ENCODE measurements at regions not wholly inside any gene's neighbourhood (a gene's known extent, or its start where the extent isn't known, plus 50 kb on each side); places are given as distances from the start of the nearest gene placed in this dataset.

DNA sequence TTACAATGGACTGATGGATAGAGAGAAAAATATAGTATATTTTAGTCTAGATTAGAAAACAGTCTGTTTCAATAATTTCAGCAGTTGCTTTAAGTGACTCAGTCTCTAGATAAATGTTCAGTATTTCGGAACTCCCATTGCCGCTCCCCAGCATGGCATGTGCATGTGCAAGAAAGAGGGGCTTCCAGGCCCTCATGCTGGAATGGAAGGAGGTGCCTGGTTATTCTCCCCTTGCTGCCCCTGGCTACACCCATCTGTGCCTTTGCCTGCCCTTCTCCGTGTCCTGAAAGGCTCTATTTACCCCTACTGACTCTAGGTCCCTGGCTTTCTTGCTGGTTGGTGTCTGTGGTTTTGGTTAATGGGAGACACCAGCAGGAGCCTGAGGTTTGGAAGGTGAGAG, 115.7 kb upstream of the IFNGR1 start:
- no peak overlapping the region for H3K27ac Mint-ChIP-seq
- no peak overlapping the region for H3K4me3 Mint-ChIP-seq
- H3K4me1 Mint-ChIP-seq: no peaks in the 10 kb centered on the region
- no peaks in the 10 kb centered on the region for H3K36me3 Mint-ChIP-seq
- no peaks in the 10 kb centered on the region for H3K9me3 Mint-ChIP-seq
- no peak for DNase-seq
- H3K27me3 Mint-ChIP-seq (ENCODE audit: low read depth in 3 of 3): peaks cover 3 to 4% (median 3%) of the 10 kb centered on the region in 3 donors

- DNase-seq: no peak
- no peaks in the 10 kb centered on the region for H3K36me3 Mint-ChIP-seq
- peaks cover 2 to 3% (median 3%) of the 10 kb centered on the region in 3 donors for H3K27me3 Mint-ChIP-seq (ENCODE audit: low read depth in 3 of 3)
- no peaks in the 10 kb centered on the region for H3K9me3 Mint-ChIP-seq
- H3K4me1 Mint-ChIP-seq: no peaks in the 10 kb centered on the region
- no peak overlapping the region for H3K4me3 Mint-ChIP-seq
- H3K27ac Mint-ChIP-seq: no peak overlapping the region
These were observed 114.9 kb upstream of the IFNGR1 start for GRCh38 chr6:137334094-137334493.

- no peaks in the 10 kb centered on the region for H3K9me3 Mint-ChIP-seq
- no peak for DNase-seq
- H3K27me3 Mint-ChIP-seq (ENCODE audit: low read depth in 3 of 3): peaks cover 0 to 3% (median under 1%) of the 10 kb centered on the region in 3 donors
- H3K36me3 Mint-ChIP-seq: no peaks in the 10 kb centered on the region
- no peaks in the 10 kb centered on the region for H3K4me1 Mint-ChIP-seq
- no peak overlapping the region for H3K4me3 Mint-ChIP-seq
- H3K27ac Mint-ChIP-seq: no peak overlapping the region
These were observed 113.6 kb upstream of the IFNGR1 start for GRCh38 chr6:137332637-137333280.

GRCh38 chr6:137323860-137324259, 104.7 kb upstream of the IFNGR1 start:
- no peaks in the 10 kb centered on the region for H3K36me3 Mint-ChIP-seq
- H3K27ac Mint-ChIP-seq: no peak overlapping the region
- peaks cover 0 to 2% of the 10 kb centered on the region in 2 donors for H3K4me1 Mint-ChIP-seq
- DNase-seq: no peak
- no peak overlapping the region for H3K4me3 Mint-ChIP-seq
- H3K27me3 Mint-ChIP-seq (ENCODE audit: low read depth in 3 of 3): peaks cover 2 to 3% (median 2%) of the 10 kb centered on the region in 3 donors
- no peaks in the 10 kb centered on the region for H3K9me3 Mint-ChIP-seq

GRCh38 chr6:137320271-137320670, 101.1 kb upstream of the IFNGR1 start:
- Mint-ChIP-seq H3K27me3 (ENCODE audit: low read depth in 3 of 3) (peaks cover 2 to 3% (median 2%) of the 10 kb centered on the region in 3 donors), H3K4me1 (peaks cover 0 to under 1% of the 10 kb centered on the region in 2 donors), H3K9me3 (no peaks in the 10 kb centered on the region), H3K4me3 (no peak overlapping the region), H3K36me3 (no peaks in the 10 kb centered on the region), H3K27ac (no peak overlapping the region)
- DNase-seq: no peak

- Mint-ChIP-seq H3K27me3 (ENCODE audit: low read depth in 3 of 3) (peaks cover 2 to 3% (median 3%) of the 10 kb centered on the region in 3 donors), H3K9me3 (no peaks in the 10 kb centered on the region), H3K4me1 (peaks cover 0 to 4% of the 10 kb centered on the region in 2 donors), H3K36me3 (peaks cover 0 to 5% (median 0%) of the 10 kb centered on the region in 3 donors), H3K27ac (peak overlapping the region in 1 of 6 donors; percentile 31), H3K4me3 (no peak overlapping the region)
- DNase-seq: no peak
These were observed 97.4 kb upstream of the IFNGR1 start for GRCh38 chr6:137316626-137317025.

- peaks cover 0 to 4% of the 10 kb centered on the region in 2 donors for H3K4me1 Mint-ChIP-seq
- DNase-seq: no peak
- no peak overlapping the region for H3K4me3 Mint-ChIP-seq
- no peaks in the 10 kb centered on the region for H3K9me3 Mint-ChIP-seq
- peaks cover 0 to 3% (median 2%) of the 10 kb centered on the region in 3 donors for H3K27me3 Mint-ChIP-seq (ENCODE audit: low read depth in 3 of 3)
- no peak overlapping the region for H3K27ac Mint-ChIP-seq
- H3K36me3 Mint-ChIP-seq: peaks cover 0 to 5% (median 0%) of the 10 kb centered on the region in 3 donors
These were observed 95.9 kb upstream of the IFNGR1 start for GRCh38 chr6:137315081-137315480.

- H3K27ac Mint-ChIP-seq: no peak overlapping the region
These were observed 95.0 kb upstream of the IFNGR1 start for GRCh38 chr6:137313928-137314855.

DNA sequence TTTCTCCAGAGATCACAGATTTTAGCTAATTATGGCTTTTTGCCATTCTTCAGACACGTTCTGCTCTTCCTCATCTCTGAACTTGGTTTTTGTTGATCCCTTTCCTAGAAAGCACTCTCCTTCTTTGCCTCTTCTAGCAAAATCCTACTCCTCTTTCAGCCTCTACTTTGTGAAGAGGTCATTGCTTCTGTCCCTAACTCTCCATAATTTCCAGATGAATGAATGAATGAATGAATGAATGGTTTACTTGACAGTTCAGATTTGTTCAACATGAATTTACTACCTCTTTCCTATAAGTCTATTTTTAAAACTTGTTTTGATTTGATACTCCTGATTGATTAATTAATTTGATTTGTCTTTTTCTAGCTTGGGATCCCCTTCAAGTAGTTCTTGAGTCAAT, 94.0 kb upstream of the IFNGR1 start:
- Mint-ChIP-seq H3K27ac (peak overlapping the region in 1 of 6 donors; percentile 51), H3K27me3 (ENCODE audit: low read depth in 3 of 3) (peaks cover 0 to 4% (median 0%) of the 10 kb centered on the region in 3 donors), H3K4me1 (peaks cover 11 to 13% of the 10 kb centered on the region in 2 donors), H3K36me3 (peaks cover 0 to 5% (median 3%) of the 10 kb centered on the region in 3 donors), H3K4me3 (no peak overlapping the region), H3K9me3 (no peaks in the 10 kb centered on the region)
- DNase-seq: no peak

More at GRCh38 chr6:137313928-137314855, 95.0 kb upstream of the IFNGR1 start:
- peak overlapping the region in 1 of 5 donors; percentile 44 for H3K4me3 Mint-ChIP-seq
- peaks cover 0 to 5% (median 0%) of the 10 kb centered on the region in 3 donors for H3K27me3 Mint-ChIP-seq (ENCODE audit: low read depth in 3 of 3)
- peak; percentile 48 to 60 (median 53) for DNase-seq
- H3K9me3 Mint-ChIP-seq: no peaks in the 10 kb centered on the region
- peaks cover 8 to 9% of the 10 kb centered on the region in 2 donors for H3K4me1 Mint-ChIP-seq
- peaks cover 0 to 5% (median 0%) of the 10 kb centered on the region in 3 donors for H3K36me3 Mint-ChIP-seq

DNA sequence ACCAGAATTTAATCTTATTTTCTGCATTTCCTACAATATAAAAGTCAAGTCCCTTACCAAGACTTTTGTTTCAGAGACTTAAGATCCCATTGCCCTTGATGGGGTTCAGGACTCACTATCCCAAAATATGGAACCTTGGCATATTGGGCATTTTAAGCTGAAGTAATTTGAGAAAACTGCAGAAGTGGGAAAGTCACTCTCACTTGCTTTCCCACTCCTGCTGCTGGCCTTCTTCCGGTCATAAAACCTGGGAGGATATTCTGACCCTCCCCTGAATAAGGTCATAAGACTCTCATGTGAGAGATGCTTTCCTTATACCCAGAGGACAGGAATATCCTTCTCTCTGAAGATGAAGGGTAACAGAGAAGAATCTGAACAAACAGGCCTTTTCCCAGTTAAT, 92.8 kb upstream of the IFNGR1 start:
- DNase-seq: no peak
- Mint-ChIP-seq H3K4me3 (no peak overlapping the region), H3K4me1 (peaks cover 11 to 13% of the 10 kb centered on the region in 2 donors), H3K27ac (no peak overlapping the region), H3K27me3 (ENCODE audit: low read depth in 3 of 3) (peaks cover 0 to 4% (median 0%) of the 10 kb centered on the region in 3 donors), H3K36me3 (peaks cover 0 to 5% (median 3%) of the 10 kb centered on the region in 3 donors), H3K9me3 (no peaks in the 10 kb centered on the region)

DNA sequence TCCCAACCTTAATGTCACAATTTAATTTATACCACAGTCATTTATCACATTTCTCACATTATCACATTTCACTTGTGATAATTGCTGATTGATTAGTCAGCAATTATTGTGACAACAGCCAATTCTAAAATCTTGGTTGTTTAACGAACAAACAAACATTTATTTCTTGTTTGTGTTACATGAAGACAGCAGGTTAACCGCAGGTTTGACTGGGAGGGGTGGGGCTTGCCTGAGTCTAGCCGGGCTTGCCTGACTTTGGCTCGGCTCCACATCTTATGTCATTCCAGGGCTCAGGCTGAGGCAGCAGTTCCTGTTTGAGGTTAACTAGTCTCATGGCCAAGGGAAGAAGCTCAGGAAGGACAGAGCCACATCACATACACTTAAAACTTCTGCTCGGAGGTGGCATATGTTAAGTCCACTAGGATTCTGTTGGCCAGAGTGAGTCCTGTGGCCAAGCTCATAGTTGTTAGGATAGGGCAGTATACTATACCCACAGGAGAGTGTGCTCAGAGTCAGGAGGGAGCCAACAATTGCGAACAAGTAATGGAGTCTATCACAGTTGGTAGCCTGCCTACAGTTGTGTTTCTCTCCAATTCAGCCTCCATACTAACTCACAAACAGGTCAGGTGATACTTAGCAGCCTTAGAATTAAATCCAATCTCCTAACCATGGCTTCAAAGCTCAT, 90.0 kb upstream of the IFNGR1 start:
- Mint-ChIP-seq H3K36me3 (peaks cover 0 to 5% (median 3%) of the 10 kb centered on the region in 3 donors), H3K27me3 (ENCODE audit: low read depth in 3 of 3) (peaks cover 0 to 4% (median 0%) of the 10 kb centered on the region in 3 donors), H3K4me3 (no peak overlapping the region), H3K4me1 (peaks cover 10 to 13% of the 10 kb centered on the region in 2 donors), H3K9me3 (no peaks in the 10 kb centered on the region), H3K27ac (no peak overlapping the region)
- no peak for DNase-seq

GRCh38 chr6:137307163-137307854, 88.1 kb upstream of the IFNGR1 start:
- Mint-ChIP-seq H3K36me3 (peaks cover 0 to 3% (median 0%) of the 10 kb centered on the region in 3 donors), H3K9me3 (no peaks in the 10 kb centered on the region), H3K4me1 (peaks cover 7 to 13% of the 10 kb centered on the region in 2 donors), H3K27ac (no peak overlapping the region), H3K27me3 (ENCODE audit: low read depth in 3 of 3) (peaks cover 0 to 5% (median 1%) of the 10 kb centered on the region in 3 donors), H3K4me3 (no peak overlapping the region)
- no peak for DNase-seq

GRCh38 chr6:137305691-137306090, 86.5 kb upstream of the IFNGR1 start:
- H3K9me3 Mint-ChIP-seq: no peaks in the 10 kb centered on the region
- no peak overlapping the region for H3K4me3 Mint-ChIP-seq
- H3K27ac Mint-ChIP-seq: no peak overlapping the region
- H3K4me1 Mint-ChIP-seq: peaks cover 7 to 13% of the 10 kb centered on the region in 2 donors
- H3K36me3 Mint-ChIP-seq: peaks cover 0 to 3% (median 0%) of the 10 kb centered on the region in 3 donors
- peaks cover 0 to 5% (median 1%) of the 10 kb centered on the region in 3 donors for H3K27me3 Mint-ChIP-seq (ENCODE audit: low read depth in 3 of 3)
- DNase-seq: no peak
